ENCODE measurements at regions not wholly inside any gene's neighbourhood (a gene's known extent, or its start where the extent isn't known, plus 50 kb on each side); places are given as distances from the start of the nearest gene placed in this dataset.
A peak's percentile ranks its signal among the peaks of the same experiment; 100 is the strongest.

DNA sequence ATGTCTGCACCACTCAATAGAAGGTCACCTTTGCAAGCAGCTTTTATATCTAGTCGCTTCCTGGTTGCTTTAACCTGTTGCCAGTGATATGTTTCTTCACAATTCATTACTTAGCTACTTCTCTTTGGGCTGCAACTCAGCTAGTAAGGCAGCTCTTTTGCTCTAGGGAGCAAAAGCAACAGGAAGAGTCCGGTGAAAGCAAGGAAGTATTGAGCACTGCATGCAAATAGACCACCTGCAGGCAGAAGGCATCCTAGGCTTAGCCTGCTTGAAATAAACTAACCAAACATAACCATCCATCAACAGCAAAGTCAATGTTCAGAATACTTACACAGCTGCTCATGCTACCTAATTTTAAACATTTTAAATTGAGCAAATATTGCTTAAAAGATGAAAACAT lies 529.2 kb upstream of the LINC00305 start:
- H3K4me1 Mint-ChIP-seq: peaks cover 52% of the 10 kb centered on the region
- H3K36me3 Mint-ChIP-seq: peaks cover 7% of the 10 kb centered on the region; the same call in 1 of the 2 replicates
- peak overlapping the region; percentile 57 for H3K27ac Mint-ChIP-seq
- ChIA-PET POLR2A (no interaction called here), CTCF (no interaction called here)
- TF ChIP-seq, protein P1, sequence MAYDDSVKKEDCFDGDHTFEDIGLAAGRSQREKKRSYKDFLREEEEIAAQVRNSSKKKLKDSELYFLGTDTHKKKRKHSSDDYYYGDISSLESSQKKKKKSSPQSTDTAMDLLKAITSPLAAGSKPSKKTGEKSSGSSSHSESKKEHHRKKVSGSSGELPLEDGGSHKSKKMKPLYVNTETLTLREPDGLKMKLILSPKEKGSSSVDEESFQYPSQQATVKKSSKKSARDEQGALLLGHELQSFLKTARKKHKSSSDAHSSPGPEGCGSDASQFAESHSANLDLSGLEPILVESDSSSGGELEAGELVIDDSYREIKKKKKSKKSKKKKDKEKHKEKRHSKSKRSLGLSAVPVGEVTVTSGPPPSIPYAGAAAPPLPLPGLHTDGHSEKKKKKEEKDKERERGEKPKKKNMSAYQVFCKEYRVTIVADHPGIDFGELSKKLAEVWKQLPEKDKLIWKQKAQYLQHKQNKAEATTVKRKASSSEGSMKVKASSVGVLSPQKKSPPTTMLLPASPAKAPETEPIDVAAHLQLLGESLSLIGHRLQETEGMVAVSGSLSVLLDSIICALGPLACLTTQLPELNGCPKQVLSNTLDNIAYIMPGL (CRISPR knock-in tag; IDR thresholded peaks at IDR 0.05): no peak
- TF ChIP-seq, protein P2, sequence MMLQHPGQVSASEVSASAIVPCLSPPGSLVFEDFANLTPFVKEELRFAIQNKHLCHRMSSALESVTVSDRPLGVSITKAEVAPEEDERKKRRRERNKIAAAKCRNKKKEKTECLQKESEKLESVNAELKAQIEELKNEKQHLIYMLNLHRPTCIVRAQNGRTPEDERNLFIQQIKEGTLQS (CRISPR knock-in tag; conservative IDR thresholded peaks at IDR 0.05): no peak
- TF ChIP-seq, protein P3, sequence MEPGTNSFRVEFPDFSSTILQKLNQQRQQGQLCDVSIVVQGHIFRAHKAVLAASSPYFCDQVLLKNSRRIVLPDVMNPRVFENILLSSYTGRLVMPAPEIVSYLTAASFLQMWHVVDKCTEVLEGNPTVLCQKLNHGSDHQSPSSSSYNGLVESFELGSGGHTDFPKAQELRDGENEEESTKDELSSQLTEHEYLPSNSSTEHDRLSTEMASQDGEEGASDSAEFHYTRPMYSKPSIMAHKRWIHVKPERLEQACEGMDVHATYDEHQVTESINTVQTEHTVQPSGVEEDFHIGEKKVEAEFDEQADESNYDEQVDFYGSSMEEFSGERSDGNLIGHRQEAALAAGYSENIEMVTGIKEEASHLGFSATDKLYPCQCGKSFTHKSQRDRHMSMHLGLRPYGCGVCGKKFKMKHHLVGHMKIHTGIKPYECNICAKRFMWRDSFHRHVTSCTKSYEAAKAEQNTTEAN (CRISPR knock-in tag; IDR thresholded peaks at IDR 0.05): no peak
- TF ChIP-seq, protein P4, sequence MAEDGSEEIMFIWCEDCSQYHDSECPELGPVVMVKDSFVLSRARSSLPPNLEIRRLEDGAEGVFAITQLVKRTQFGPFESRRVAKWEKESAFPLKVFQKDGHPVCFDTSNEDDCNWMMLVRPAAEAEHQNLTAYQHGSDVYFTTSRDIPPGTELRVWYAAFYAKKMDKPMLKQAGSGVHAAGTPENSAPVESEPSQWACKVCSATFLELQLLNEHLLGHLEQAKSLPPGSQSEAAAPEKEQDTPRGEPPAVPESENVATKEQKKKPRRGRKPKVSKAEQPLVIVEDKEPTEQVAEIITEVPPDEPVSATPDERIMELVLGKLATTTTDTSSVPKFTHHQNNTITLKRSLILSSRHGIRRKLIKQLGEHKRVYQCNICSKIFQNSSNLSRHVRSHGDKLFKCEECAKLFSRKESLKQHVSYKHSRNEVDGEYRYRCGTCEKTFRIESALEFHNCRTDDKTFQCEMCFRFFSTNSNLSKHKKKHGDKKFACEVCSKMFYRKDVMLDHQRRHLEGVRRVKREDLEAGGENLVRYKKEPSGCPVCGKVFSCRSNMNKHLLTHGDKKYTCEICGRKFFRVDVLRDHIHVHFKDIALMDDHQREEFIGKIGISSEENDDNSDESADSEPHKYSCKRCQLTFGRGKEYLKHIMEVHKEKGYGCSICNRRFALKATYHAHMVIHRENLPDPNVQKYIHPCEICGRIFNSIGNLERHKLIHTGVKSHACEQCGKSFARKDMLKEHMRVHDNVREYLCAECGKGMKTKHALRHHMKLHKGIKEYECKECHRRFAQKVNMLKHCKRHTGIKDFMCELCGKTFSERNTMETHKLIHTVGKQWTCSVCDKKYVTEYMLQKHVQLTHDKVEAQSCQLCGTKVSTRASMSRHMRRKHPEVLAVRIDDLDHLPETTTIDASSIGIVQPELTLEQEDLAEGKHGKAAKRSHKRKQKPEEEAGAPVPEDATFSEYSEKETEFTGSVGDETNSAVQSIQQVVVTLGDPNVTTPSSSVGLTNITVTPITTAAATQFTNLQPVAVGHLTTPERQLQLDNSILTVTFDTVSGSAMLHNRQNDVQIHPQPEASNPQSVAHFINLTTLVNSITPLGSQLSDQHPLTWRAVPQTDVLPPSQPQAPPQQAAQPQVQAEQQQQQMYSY (CRISPR knock-in tag; IDR thresholded peaks at IDR 0.05): no peak
- TF ChIP-seq, protein P5, sequence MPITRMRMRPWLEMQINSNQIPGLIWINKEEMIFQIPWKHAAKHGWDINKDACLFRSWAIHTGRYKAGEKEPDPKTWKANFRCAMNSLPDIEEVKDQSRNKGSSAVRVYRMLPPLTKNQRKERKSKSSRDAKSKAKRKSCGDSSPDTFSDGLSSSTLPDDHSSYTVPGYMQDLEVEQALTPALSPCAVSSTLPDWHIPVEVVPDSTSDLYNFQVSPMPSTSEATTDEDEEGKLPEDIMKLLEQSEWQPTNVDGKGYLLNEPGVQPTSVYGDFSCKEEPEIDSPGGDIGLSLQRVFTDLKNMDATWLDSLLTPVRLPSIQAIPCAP (CRISPR knock-in tag; IDR thresholded peaks at IDR 0.05): no peak
- TF ChIP-seq CBFB (CRISPR knock-in tag; IDR thresholded peaks at IDR 0.05; ENCODE audit: low read depth): no peak
- no peak for TF ChIP-seq ZNF396 (CRISPR knock-in tag; IDR thresholded peaks at IDR 0.05; ENCODE audit: borderline replicate concordance)
- no peak for TF ChIP-seq IRF2 (CRISPR knock-in tag; IDR thresholded peaks at IDR 0.05; ENCODE audit: borderline replicate concordance, low read depth)
- TF ChIP-seq FOXP1 (CRISPR knock-in tag; IDR thresholded peaks at IDR 0.05; ENCODE audit: borderline replicate concordance): no peak
- TF ChIP-seq NFE2L1 (CRISPR knock-in tag; IDR thresholded peaks at IDR 0.05): no peak
- TF ChIP-seq MXD4 (CRISPR knock-in tag; IDR thresholded peaks at IDR 0.05; ENCODE audit: borderline replicate concordance): no peak
- TF ChIP-seq, protein P6, sequence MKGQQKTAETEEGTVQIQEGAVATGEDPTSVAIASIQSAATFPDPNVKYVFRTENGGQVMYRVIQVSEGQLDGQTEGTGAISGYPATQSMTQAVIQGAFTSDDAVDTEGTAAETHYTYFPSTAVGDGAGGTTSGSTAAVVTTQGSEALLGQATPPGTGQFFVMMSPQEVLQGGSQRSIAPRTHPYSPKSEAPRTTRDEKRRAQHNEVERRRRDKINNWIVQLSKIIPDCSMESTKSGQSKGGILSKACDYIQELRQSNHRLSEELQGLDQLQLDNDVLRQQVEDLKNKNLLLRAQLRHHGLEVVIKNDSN (CRISPR knock-in tag; IDR thresholded peaks at IDR 0.05): no peak
- no peak for TF ChIP-seq TEAD4 (CRISPR knock-in tag; IDR thresholded peaks at IDR 0.05)
- no peak for TF ChIP-seq ZNF263 (CRISPR knock-in tag; IDR thresholded peaks at IDR 0.05; ENCODE audit: low read depth)
- TF ChIP-seq TCF7 (CRISPR knock-in tag; IDR thresholded peaks at IDR 0.05; ENCODE audit: low read depth): no peak
- TF ChIP-seq, protein P7, sequence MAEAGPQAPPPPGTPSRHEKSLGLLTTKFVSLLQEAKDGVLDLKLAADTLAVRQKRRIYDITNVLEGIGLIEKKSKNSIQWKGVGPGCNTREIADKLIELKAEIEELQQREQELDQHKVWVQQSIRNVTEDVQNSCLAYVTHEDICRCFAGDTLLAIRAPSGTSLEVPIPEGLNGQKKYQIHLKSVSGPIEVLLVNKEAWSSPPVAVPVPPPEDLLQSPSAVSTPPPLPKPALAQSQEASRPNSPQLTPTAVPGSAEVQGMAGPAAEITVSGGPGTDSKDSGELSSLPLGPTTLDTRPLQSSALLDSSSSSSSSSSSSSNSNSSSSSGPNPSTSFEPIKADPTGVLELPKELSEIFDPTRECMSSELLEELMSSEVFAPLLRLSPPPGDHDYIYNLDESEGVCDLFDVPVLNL (CRISPR knock-in tag; IDR thresholded peaks at IDR 0.05; ENCODE audit: borderline replicate concordance, low read depth): no peak
- TF ChIP-seq, protein P8, sequence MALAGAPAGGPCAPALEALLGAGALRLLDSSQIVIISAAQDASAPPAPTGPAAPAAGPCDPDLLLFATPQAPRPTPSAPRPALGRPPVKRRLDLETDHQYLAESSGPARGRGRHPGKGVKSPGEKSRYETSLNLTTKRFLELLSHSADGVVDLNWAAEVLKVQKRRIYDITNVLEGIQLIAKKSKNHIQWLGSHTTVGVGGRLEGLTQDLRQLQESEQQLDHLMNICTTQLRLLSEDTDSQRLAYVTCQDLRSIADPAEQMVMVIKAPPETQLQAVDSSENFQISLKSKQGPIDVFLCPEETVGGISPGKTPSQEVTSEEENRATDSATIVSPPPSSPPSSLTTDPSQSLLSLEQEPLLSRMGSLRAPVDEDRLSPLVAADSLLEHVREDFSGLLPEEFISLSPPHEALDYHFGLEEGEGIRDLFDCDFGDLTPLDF (CRISPR knock-in tag; IDR thresholded peaks at IDR 0.05): no peak
- TF ChIP-seq ELF4 (CRISPR knock-in tag; IDR thresholded peaks at IDR 0.05; ENCODE audit: low read depth): no peak
- TF ChIP-seq, protein P9, sequence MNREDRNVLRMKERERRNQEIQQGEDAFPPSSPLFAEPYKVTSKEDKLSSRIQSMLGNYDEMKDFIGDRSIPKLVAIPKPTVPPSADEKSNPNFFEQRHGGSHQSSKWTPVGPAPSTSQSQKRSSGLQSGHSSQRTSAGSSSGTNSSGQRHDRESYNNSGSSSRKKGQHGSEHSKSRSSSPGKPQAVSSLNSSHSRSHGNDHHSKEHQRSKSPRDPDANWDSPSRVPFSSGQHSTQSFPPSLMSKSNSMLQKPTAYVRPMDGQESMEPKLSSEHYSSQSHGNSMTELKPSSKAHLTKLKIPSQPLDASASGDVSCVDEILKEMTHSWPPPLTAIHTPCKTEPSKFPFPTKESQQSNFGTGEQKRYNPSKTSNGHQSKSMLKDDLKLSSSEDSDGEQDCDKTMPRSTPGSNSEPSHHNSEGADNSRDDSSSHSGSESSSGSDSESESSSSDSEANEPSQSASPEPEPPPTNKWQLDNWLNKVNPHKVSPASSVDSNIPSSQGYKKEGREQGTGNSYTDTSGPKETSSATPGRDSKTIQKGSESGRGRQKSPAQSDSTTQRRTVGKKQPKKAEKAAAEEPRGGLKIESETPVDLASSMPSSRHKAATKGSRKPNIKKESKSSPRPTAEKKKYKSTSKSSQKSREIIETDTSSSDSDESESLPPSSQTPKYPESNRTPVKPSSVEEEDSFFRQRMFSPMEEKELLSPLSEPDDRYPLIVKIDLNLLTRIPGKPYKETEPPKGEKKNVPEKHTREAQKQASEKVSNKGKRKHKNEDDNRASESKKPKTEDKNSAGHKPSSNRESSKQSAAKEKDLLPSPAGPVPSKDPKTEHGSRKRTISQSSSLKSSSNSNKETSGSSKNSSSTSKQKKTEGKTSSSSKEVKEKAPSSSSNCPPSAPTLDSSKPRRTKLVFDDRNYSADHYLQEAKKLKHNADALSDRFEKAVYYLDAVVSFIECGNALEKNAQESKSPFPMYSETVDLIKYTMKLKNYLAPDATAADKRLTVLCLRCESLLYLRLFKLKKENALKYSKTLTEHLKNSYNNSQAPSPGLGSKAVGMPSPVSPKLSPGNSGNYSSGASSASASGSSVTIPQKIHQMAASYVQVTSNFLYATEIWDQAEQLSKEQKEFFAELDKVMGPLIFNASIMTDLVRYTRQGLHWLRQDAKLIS (CRISPR knock-in tag; IDR thresholded peaks at IDR 0.05; ENCODE audit: borderline replicate concordance): no peak
- H3K9me3 Mint-ChIP-seq: peaks cover 7% of the 10 kb centered on the region
- peak overlapping the region; percentile 22; the same call in 1 of the 2 replicates for H3K4me3 Mint-ChIP-seq
- DNase-seq (ENCODE audit: low spot score) (peak; percentile 16), ATAC-seq (peak; percentile 97)
- peaks cover 2% of the 10 kb centered on the region; the same call in 1 of the 2 replicates for H3K27me3 Mint-ChIP-seq (ENCODE audit: low read depth)
